ENCODE measurements at regions not wholly inside any gene's neighbourhood (a gene's known extent, or its start where the extent isn't known, plus 50 kb on each side); places are given as distances from the start of the nearest gene placed in this dataset.

DNA sequence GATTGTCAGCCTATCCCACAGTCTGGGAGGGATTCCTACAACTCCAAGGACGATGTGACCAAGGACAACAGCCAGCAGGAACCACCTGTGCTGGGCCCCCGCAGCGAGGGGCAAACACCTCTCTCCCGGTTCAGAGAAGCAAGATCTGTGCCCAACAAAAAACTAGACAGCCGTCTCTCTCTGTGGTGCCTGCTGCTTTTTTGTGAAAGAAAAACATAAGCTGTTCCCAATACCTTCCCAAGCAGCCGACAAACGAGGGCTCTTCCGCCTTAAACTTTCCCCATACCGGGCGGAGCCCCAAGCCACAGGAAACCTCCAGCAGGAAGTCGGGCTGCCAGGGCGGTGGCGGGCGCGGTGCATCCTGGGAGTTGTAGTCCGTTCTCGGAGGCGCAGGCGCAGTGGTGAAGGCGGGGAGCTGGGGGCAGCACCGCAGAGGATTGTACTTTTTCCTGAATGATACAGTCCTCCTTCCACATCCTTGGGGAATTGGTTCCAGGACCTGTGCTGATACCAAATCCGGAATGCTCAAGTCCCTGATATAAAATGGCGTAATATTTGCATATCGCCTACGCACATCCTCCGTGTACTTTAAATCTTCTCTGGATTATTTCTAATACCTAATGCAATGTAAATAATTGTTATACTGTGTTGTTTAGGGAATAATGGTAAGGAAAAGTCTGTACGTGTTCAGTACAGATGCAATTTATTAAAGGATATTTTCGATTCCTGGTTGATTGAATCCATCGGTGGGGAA is 63.1 kb upstream of the IRF2 start (continued):
- TF ChIP-seq PML (IDR thresholded peaks at IDR 0.05; ENCODE audit: low read length) (peak; percentile 84), ELK1 (IDR thresholded peaks at IDR 0.05; ENCODE audit: low read depth, low read length) (no peak), ZNF24 (IDR thresholded peaks at IDR 0.05) (no peak), YBX1 (IDR thresholded peaks at IDR 0.05) (no peak), IKZF2 (IDR thresholded peaks at IDR 0.05) (peak; percentile 45 to 74), ZNF384 (IDR thresholded peaks at IDR 0.05; ENCODE audit: borderline replicate concordance, low read depth, low read length) (no peak), BHLHE40 (IDR thresholded peaks at IDR 0.05; ENCODE audit: borderline replicate concordance in 1 of 2, low read depth in 2 of 2, low read length in 1 of 2) (peak in 1 of 2 experiments; percentile 51; a peak in 2 of 4 replicates), CHD1 (IDR thresholded peaks at IDR 0.05; ENCODE audit: low read depth, low read length) (0 out of 2 replicates have a peak, but pooled peaks have one; percentile 26), POU2F2 (IDR thresholded peaks at IDR 0.05; ENCODE audit: borderline replicate concordance, low read depth, low read length) (peak; percentile 100), ZNF687 (IDR thresholded peaks at IDR 0.05) (peak; percentile 59; the same call in 1 of the 2 replicates), ASH2L (IDR thresholded peaks at IDR 0.05; ENCODE audit: borderline replicate concordance, low read depth) (peak; percentile 84; the same call in 1 of the 2 replicates), SRF (IDR thresholded peaks at IDR 0.05; ENCODE audit: low read depth in 2 of 2, low read length in 2 of 2) (0 out of 4 replicates have a peak, but pooled peaks of 1 of the 2 experiments have one; percentile 42), CBX5 (IDR thresholded peaks at IDR 0.05; ENCODE audit: low read depth) (no peak), ATF7 (IDR thresholded peaks at IDR 0.05; ENCODE audit: low read depth) (no peak), NR2C1 (IDR thresholded peaks at IDR 0.05) (peak; percentile 50), CEBPB (IDR thresholded peaks at IDR 0.05; ENCODE audit: borderline replicate concordance in 1 of 2, low read depth in 2 of 2, low read length in 2 of 2) (no peak)
- TF ChIP-seq, protein P1, sequence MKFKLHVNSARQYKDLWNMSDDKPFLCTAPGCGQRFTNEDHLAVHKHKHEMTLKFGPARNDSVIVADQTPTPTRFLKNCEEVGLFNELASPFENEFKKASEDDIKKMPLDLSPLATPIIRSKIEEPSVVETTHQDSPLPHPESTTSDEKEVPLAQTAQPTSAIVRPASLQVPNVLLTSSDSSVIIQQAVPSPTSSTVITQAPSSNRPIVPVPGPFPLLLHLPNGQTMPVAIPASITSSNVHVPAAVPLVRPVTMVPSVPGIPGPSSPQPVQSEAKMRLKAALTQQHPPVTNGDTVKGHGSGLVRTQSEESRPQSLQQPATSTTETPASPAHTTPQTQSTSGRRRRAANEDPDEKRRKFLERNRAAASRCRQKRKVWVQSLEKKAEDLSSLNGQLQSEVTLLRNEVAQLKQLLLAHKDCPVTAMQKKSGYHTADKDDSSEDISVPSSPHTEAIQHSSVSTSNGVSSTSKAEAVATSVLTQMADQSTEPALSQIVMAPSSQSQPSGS (IDR thresholded peaks at IDR 0.05; ENCODE audit: low read length), result peak; percentile 76
- TF ChIP-seq, protein P2, sequence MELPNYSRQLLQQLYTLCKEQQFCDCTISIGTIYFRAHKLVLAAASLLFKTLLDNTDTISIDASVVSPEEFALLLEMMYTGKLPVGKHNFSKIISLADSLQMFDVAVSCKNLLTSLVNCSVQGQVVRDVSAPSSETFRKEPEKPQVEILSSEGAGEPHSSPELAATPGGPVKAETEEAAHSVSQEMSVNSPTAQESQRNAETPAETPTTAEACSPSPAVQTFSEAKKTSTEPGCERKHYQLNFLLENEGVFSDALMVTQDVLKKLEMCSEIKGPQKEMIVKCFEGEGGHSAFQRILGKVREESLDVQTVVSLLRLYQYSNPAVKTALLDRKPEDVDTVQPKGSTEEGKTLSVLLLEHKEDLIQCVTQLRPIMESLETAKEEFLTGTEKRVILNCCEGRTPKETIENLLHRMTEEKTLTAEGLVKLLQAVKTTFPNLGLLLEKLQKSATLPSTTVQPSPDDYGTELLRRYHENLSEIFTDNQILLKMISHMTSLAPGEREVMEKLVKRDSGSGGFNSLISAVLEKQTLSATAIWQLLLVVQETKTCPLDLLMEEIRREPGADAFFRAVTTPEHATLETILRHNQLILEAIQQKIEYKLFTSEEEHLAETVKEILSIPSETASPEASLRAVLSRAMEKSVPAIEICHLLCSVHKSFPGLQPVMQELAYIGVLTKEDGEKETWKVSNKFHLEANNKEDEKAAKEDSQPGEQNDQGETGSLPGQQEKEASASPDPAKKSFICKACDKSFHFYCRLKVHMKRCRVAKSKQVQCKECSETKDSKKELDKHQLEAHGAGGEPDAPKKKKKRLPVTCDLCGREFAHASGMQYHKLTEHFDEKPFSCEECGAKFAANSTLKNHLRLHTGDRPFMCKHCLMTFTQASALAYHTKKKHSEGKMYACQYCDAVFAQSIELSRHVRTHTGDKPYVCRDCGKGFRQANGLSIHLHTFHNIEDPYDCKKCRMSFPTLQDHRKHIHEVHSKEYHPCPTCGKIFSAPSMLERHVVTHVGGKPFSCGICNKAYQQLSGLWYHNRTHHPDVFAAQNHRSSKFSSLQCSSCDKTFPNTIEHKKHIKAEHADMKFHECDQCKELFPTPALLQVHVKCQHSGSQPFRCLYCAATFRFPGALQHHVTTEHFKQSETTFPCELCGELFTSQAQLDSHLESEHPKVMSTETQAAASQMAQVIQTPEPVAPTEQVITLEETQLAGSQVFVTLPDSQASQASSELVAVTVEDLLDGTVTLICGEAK (IDR thresholded peaks at IDR 0.05; ENCODE audit: borderline replicate concordance), result peak; percentile 93

Measured in GM12878 (cell line).